HepG2 (cell line): ENCODE measurements at regions not wholly inside any gene's neighbourhood (a gene's known extent, or its start where the extent isn't known, plus 50 kb on each side); places are given as distances from the start of the nearest gene placed in this dataset.

Experiments used
- ATAC-seq: fragments of 200-7000 bp; cut with Tn5 transposase; 3 replicates; pipeline ENCODE4 v1.9.1; 2020; ENCODE audit warnings: mild to moderate bottlenecking, moderate library complexity
- BruUV-seq: library from RNA; stranded (reverse); fragments of 400-500 nt; replicated peaks from 2 replicates; lab custom pipeline; 2021; lab: Mats Ljungman, UMichigan
- CTCF ChIA-PET: fragments of 300-600 bp; formaldehyde crosslinking; extraction: SDS; loops from one replicate; lab custom pipeline; 2021; ENCODE audit warnings: low total read pairs, inconsistent platforms, low intra/inter-chr PET ratio; lab: Yijun Ruan, JAX
- POLR2A ChIA-PET: fragments of 350-600 bp; sonication (Branson Sonifier 250); formaldehyde crosslinking; loops from one replicate; lab custom pipeline; 2020; ENCODE audit warnings: antibody characterized with exemption, inconsistent platforms; lab: Yijun Ruan, JAX
- DNase-seq: peaks from one replicate; pipeline ENCODE4 v3.0.0-alpha.2; 2015; ENCODE audit warnings: low spot score
- FAIRE-seq: peaks from 3 replicates; lab custom pipeline; 2011; peaks lifted over from hg19 to GRCh38; lab: Jason Lieb, UNC
- H2AFZ ChIP-seq: one replicate; pipeline ENCODE4 v1.6.1; 2011; ENCODE audit warnings: low read length, inconsistent platforms
- H3K27ac ChIP-seq: fragments of 300-600 bp; 3 replicates; pipeline ENCODE4 v1.8.0; 2011; ENCODE audit warnings: mixed run types, mild to moderate bottlenecking, mixed read lengths, low read length, inconsistent platforms; ENCODE audit not compliant: insufficient read depth; ENCODE audit errors: extremely low read length
- H3K27me3 ChIP-seq, 2 experiments: fragments of 200-600 bp in 1 of 2; 2 replicates in 1 of 2; 3 replicates in 1 of 2; pipeline versions ENCODE4 v1.6.0 to v1.8.0; 2011; ENCODE audit warnings: low read length in 2 of 2, mild to moderate bottlenecking in 2 of 2, moderate library complexity in 2 of 2, inconsistent platforms in 1 of 2; ENCODE audit not compliant: insufficient read depth in 2 of 2, control insufficient read depth in 1 of 2
- H3K36me3 ChIP-seq, 2 experiments: fragments of 200-600 bp in 1 of 2; replicated peaks in 1 of 2; 2 replicates in 1 of 2; 3 replicates in 1 of 2; pipeline versions ENCODE4 v1.5.1 to v1.8.0; 2011; ENCODE audit warnings: low read length in 2 of 2, inconsistent platforms in 1 of 2; ENCODE audit not compliant: insufficient read depth in 2 of 2, control insufficient read depth in 1 of 2
- H3K4me1 ChIP-seq: 2 replicates; pipeline ENCODE4 v1.5.1; 2012; ENCODE audit warnings: low read length, inconsistent platforms; ENCODE audit not compliant: insufficient read depth
- H3K4me2 ChIP-seq: 2 replicates; pipeline ENCODE4 v1.6.0; 2011; ENCODE audit warnings: low read depth, low read length, inconsistent platforms
- H3K4me3 ChIP-seq, 3 experiments: fragments of 200-600 bp in 1 of 3; sonication (generic), shearing (Covaris generic) in 1 of 3; replicated peaks in 1 of 3; 2 replicates each; pipeline ENCODE4 v1.5.1; 2011 to 2016; ENCODE audit warnings: low read length in 3 of 3, inconsistent platforms in 2 of 3, low read depth in 2 of 3, mild to moderate bottlenecking in 2 of 3, control low read depth in 1 of 3, mixed read lengths in 1 of 3; ENCODE audit not compliant: insufficient read depth in 1 of 3
- H3K79me2 ChIP-seq: one replicate; pipeline ENCODE4 v1.6.1; 2011; ENCODE audit warnings: low read length, inconsistent platforms; ENCODE audit not compliant: insufficient read depth
- H3K9ac ChIP-seq: 2 replicates; pipeline ENCODE4 v1.6.0; 2011; ENCODE audit warnings: mild to moderate bottlenecking, low read depth, low read length, inconsistent platforms; ENCODE audit not compliant: insufficient read depth
- H3K9me3 ChIP-seq: 2 replicates; pipeline ENCODE4 v1.5.1; 2012; ENCODE audit warnings: mild to moderate bottlenecking, low read length
- H4K20me1 ChIP-seq: 2 replicates; pipeline ENCODE4 v1.6.0; 2011; ENCODE audit warnings: inconsistent platforms, mild to moderate bottlenecking, low read length, moderate library complexity; ENCODE audit not compliant: insufficient read depth
- ERF ChIP-seq: IDR thresholded peaks from 2 replicates; pipeline ENCODE4 v1.6.1; 2018; ENCODE audit warnings: missing biosample characterization, missing genetic modification reagents
- NR3C1 ChIP-seq: sonication (generic); formaldehyde crosslinking; IDR thresholded peaks from 2 replicates; pipeline ENCODE4 v1.4.0; 2020; ENCODE audit warnings: missing genetic modification reagents
- RAD21 ChIP-seq: fragments of 450-650 bp; formaldehyde crosslinking; IDR thresholded peaks from 2 replicates; pipeline ENCODE4 v1.5.0; 2020; ENCODE audit warnings: mild to moderate bottlenecking
- SIX4 ChIP-seq: sonication (generic); formaldehyde crosslinking; IDR thresholded peaks from 2 replicates; pipeline ENCODE4 v1.4.0; 2020; ENCODE audit warnings: missing genetic modification reagents
- ZEB1 ChIP-seq: IDR thresholded peaks from 2 replicates; pipeline ENCODE4 v1.6.1; 2012; ENCODE audit warnings: mild to moderate bottlenecking, low read depth, inconsistent platforms; ENCODE audit not compliant: insufficient replicate concordance
- ZNF143 ChIP-seq: sonication (generic); formaldehyde crosslinking; IDR thresholded peaks from 2 replicates; pipeline ENCODE4 v1.4.0; 2020; ENCODE audit warnings: missing genetic modification reagents
- ZNF614 ChIP-seq: IDR thresholded peaks from 2 replicates; pipeline ENCODE4 v1.6.1; 2018; ENCODE audit warnings: missing biosample characterization, missing genetic modification reagents, inconsistent platforms, borderline replicate concordance
- WGBS: methylation state at CpG from one replicate; pipeline ENCODE4 v1.1.6; 2017; ENCODE audit warnings: low lambda C conversion rate; 5-methylcytosine and 5-hydroxymethylcytosine counted together
- in situ Hi-C: cut with HindIII; loops from 2 replicates; pipeline ENCODE4 v1.10.0; 2017; ENCODE audit warnings: low pct_unique_long_range_greater_than_20kb; ENCODE audit not compliant: extremely low pct_ligation_motif_present
- intact Hi-C: fragments of 100-400 bp; cut with micrococcal nuclease; formaldehyde crosslinking; loops from one replicate; pipeline ENCODE4 v1.10.0; 2022; ENCODE audit not compliant: unreplicated experiment
- TF ChIP-seq, protein P1 (sequence below): sonication (generic); formaldehyde crosslinking; IDR thresholded peaks from 2 replicates; pipeline ENCODE4 v1.5.0; 2020; ENCODE audit warnings: missing genetic modification reagents, mild to moderate bottlenecking, borderline replicate concordance
- TF ChIP-seq, protein P2 (sequence below): sonication (generic); formaldehyde crosslinking; IDR thresholded peaks from 2 replicates; pipeline ENCODE4 v1.4.0; 2020; ENCODE audit warnings: missing genetic modification reagents, borderline replicate concordance
- TF ChIP-seq, protein P3 (sequence below): sonication (generic); formaldehyde crosslinking; IDR thresholded peaks from 2 replicates; pipeline ENCODE4 v1.4.0; 2020; ENCODE audit warnings: missing genetic modification reagents

DNA sequence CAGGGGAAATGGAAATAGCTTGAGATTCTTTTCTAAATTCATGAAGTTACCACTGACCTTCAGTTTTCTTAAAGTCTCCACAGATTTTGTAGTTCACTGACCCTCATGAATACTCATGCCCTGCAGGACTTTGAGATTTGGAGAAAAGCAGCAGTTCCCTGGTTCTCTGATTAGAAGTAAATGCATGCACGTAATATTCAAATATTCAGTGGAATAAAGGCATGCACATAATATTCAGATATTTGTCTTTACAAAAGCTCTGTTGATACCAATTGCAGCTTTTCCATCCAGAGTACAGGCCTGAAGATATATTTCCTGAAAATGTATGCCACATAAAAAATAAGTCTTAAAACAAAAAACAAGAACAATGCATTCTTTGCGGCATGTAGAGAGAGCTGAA is 219.8 kb downstream of the ADCYAP1 start (continued):
- TF ChIP-seq ZEB1, result no peak

DNA sequence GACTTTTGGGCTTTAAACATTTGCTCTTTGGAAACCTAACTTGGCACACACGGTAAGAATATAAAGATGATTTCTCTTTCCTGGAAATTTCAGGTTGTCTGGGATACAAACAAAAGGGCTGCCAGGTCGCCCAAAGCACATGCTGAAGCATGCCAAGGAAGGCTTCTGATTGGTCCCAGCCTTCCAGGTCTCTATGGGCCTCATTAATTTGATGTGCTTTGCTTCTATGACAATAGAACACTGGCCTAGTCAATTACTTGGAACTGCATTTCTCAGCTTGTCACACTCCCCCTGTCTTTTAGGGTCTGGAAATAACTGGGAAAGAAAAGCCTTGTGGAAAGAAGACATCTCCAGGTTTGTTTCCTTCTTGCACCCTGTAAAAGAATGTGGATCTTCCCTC is 228.9 kb downstream of the ADCYAP1 start:
- H3K4me2 ChIP-seq, result no peak overlapping the region
- ChIA-PET CTCF (no interaction called here), POLR2A (no interaction called here)
- no peaks in the 10 kb centered on the region for H3K27me3 ChIP-seq
- TF ChIP-seq ZNF614 (CRISPR knock-in tag) (no peak), ZNF143 (CRISPR knock-in tag) (no peak), NR3C1 (CRISPR knock-in tag) (no peak), ERF (CRISPR knock-in tag) (no peak), SIX4 (no peak)
- TF ChIP-seq, protein P1, sequence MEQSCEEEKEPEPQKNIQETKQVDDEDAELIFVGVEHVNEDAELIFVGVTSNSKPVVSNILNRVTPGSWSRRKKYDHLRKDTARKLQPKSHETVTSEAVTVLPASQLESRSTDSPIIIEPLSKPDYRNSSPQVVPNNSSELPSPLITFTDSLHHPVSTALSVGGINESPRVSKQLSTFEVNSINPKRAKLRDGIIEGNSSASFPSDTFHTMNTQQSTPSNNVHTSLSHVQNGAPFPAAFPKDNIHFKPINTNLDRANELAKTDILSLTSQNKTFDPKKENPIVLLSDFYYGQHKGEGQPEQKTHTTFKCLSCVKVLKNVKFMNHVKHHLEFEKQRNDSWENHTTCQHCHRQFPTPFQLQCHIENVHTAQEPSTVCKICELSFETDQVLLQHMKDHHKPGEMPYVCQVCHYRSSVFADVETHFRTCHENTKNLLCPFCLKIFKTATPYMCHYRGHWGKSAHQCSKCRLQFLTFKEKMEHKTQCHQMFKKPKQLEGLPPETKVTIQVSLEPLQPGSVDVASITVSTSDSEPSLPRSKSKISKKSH (CRISPR knock-in tag), result no peak
- no peak overlapping the region for H3K4me3 ChIP-seq
- no peak overlapping the region for H3K27ac ChIP-seq
- 5% methylated on average over 2 of the region's 2 CpGs for WGBS
- DNase-seq (no peak), ATAC-seq (no peak), FAIRE-seq (no peak)
- H3K9ac ChIP-seq, result no peak overlapping the region
- in situ Hi-C loops, result no loop called here
- H3K9me3 ChIP-seq, result peaks cover under 1% of the 10 kb centered on the region; the same call in 1 of the 2 replicates
- H4K20me1 ChIP-seq, result no peaks in the 10 kb centered on the region
- no peak overlapping the region for H2AFZ ChIP-seq
- no peaks in the 10 kb centered on the region for H3K79me2 ChIP-seq
- intact Hi-C loops, result no loop called here
- H3K36me3 ChIP-seq, result no peaks in the 10 kb centered on the region
- no peaks in the 10 kb centered on the region for H3K4me1 ChIP-seq
- no TSS peak for BruUV-seq

DNA sequence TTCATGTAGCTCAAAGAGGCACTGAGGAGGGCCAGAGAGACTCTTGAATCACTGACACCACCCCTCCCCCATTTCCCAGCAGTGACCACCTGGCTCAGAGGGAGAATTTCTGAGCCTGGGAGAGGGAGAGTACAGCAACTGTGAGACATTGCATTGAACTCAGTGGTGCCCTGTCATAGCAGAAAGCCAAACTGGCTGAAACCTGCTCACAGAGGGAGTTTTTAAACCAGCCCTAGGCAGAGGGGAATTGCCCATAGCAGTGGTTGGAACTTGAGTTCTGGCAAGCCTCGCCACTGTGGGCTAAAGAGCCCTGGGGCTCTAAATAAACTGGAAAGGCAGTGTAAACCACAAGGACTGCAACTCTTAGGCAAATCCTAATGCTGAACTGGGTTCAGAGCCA is 243.1 kb downstream of the ADCYAP1 start:
- in situ Hi-C loops, result no loop called here
- ChIA-PET POLR2A (no interaction called here), CTCF (no interaction called here)
- TF ChIP-seq, protein P2, sequence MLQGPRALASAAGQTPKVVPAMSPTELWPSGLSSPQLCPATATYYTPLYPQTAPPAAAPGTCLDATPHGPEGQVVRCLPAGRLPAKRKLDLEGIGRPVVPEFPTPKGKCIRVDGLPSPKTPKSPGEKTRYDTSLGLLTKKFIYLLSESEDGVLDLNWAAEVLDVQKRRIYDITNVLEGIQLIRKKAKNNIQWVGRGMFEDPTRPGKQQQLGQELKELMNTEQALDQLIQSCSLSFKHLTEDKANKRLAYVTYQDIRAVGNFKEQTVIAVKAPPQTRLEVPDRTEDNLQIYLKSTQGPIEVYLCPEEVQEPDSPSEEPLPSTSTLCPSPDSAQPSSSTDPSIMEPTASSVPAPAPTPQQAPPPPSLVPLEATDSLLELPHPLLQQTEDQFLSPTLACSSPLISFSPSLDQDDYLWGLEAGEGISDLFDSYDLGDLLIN, result no peak
- TF ChIP-seq, protein P3, sequence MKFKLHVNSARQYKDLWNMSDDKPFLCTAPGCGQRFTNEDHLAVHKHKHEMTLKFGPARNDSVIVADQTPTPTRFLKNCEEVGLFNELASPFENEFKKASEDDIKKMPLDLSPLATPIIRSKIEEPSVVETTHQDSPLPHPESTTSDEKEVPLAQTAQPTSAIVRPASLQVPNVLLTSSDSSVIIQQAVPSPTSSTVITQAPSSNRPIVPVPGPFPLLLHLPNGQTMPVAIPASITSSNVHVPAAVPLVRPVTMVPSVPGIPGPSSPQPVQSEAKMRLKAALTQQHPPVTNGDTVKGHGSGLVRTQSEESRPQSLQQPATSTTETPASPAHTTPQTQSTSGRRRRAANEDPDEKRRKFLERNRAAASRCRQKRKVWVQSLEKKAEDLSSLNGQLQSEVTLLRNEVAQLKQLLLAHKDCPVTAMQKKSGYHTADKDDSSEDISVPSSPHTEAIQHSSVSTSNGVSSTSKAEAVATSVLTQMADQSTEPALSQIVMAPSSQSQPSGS (CRISPR knock-in tag), result no peak
- no peak for TF ChIP-seq RAD21 (CRISPR knock-in tag)
- no peak for DNase-seq
- no peaks in the 10 kb centered on the region for H3K79me2 ChIP-seq
- BruUV-seq, result no TSS peak
- no peaks in the 10 kb centered on the region for H3K9me3 ChIP-seq
- no peak overlapping the region for H3K9ac ChIP-seq
- no peaks in the 10 kb centered on the region for H3K4me1 ChIP-seq
- H3K27ac ChIP-seq, result no peak overlapping the region
- no peaks in the 10 kb centered on the region for H3K27me3 ChIP-seq
- ATAC-seq, result no peak
- intact Hi-C loops, result no loop called here
- H3K4me3 ChIP-seq, result no peak overlapping the region
- no peaks in the 10 kb centered on the region for H3K36me3 ChIP-seq
- H3K4me2 ChIP-seq, result no peak overlapping the region
- no peaks in the 10 kb centered on the region for H4K20me1 ChIP-seq
- H2AFZ ChIP-seq, result no peak overlapping the region
- FAIRE-seq, result no peak
- WGBS, result 0% methylated on average over 1 of the region's 1 CpG
